ENCODE measurements at regions not wholly inside any gene's neighbourhood (a gene's known extent, or its start where the extent isn't known, plus 50 kb on each side); places are given as distances from the start of the nearest gene placed in this dataset.

GRCh38 chr3:116569611-116570010 lies 124.3 kb upstream of the LSAMP start:
- TF ChIP-seq, protein P1, sequence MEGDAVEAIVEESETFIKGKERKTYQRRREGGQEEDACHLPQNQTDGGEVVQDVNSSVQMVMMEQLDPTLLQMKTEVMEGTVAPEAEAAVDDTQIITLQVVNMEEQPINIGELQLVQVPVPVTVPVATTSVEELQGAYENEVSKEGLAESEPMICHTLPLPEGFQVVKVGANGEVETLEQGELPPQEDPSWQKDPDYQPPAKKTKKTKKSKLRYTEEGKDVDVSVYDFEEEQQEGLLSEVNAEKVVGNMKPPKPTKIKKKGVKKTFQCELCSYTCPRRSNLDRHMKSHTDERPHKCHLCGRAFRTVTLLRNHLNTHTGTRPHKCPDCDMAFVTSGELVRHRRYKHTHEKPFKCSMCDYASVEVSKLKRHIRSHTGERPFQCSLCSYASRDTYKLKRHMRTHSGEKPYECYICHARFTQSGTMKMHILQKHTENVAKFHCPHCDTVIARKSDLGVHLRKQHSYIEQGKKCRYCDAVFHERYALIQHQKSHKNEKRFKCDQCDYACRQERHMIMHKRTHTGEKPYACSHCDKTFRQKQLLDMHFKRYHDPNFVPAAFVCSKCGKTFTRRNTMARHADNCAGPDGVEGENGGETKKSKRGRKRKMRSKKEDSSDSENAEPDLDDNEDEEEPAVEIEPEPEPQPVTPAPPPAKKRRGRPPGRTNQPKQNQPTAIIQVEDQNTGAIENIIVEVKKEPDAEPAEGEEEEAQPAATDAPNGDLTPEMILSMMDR (conservative IDR thresholded peaks at IDR 0.05; ENCODE audit: low read depth, low read length): no peak
- no peak for TF ChIP-seq EZH2 (IDR thresholded peaks at IDR 0.05; ENCODE audit: low read length, unreplicated experiment)
